Thyroid gland (tissue), 4 donors: ENCODE measurements at regions not wholly inside any gene's neighbourhood (a gene's known extent, or its start where the extent isn't known, plus 50 kb on each side); places are given as distances from the start of the nearest gene placed in this dataset.

Experiments
- CTCF ChIP-seq, 6 experiments: fragments of 200-600 bp in 3 of 6; fragments of 450-650 bp in 3 of 6; sonication (generic) in 3 of 6; IDR thresholded peaks; one replicate each; pipeline ENCODE4 v1.5.1; 2016 to 2019; ENCODE audit warnings: antibody characterized with exemption in 6 of 6, mild to moderate bottlenecking in 2 of 6, inconsistent platforms in 1 of 6, moderate library complexity in 1 of 6
- POLR2A ChIP-seq, 2 donors: fragments of 450-650 bp; IDR thresholded peaks; one replicate each; pipeline ENCODE4 v1.6.1; 2017; ENCODE audit warnings: antibody characterized with exemption in 2 of 2, mild to moderate bottlenecking in 2 of 2, moderate library complexity in 1 of 2

- TF ChIP-seq CTCF (IDR thresholded peaks at IDR 0.05) (no peak), POLR2A (IDR thresholded peaks at IDR 0.05) (no peak)
Measured at GRCh38 chr17:70642059-70642458, 472.7 kb downstream of the KCNJ2 start.
